22Rv1 (cell line): ENCODE measurements at regions not wholly inside any gene's neighbourhood (a gene's known extent, or its start where the extent isn't known, plus 50 kb on each side); places are given as distances from the start of the nearest gene placed in this dataset.

ENCODE experiments used
- H3K27ac ChIP-seq: fragments of 450-650 bp; 2 replicates; pipeline ENCODE4 v1.5.1; 2017
- ZFX ChIP-seq: fragments of 450-650 bp; IDR thresholded peaks from 2 replicates; pipeline ENCODE4 v1.6.1; 2017; ENCODE audit warnings: antibody characterized with exemption, borderline replicate concordance
- TF ChIP-seq, protein P1 (sequence below): fragments of 450-650 bp; IDR thresholded peaks from 2 replicates; pipeline ENCODE4 v1.5.1; 2017; ENCODE audit warnings: mild to moderate bottlenecking

DNA sequence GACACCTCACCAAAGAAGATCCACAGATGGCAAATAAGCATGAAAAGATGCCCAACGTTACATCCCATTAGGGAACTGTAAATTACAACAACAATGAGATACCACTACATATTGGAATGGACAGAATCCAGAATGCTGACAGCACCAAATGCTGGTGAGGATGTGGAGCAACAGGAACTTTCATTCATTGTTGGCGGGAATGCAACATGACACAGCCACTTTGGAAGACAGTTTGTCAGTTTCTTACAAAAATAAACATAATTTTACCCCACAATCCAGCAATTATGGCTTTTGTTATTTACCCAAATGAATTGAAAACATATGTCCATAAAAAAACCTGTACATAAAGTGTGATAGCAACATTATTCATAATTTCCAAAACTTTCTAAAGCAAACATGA is 176.8 kb downstream of the C7orf25 start:
- no peak overlapping the region for H3K27ac ChIP-seq
- no peak for TF ChIP-seq ZFX
- TF ChIP-seq, protein P1, sequence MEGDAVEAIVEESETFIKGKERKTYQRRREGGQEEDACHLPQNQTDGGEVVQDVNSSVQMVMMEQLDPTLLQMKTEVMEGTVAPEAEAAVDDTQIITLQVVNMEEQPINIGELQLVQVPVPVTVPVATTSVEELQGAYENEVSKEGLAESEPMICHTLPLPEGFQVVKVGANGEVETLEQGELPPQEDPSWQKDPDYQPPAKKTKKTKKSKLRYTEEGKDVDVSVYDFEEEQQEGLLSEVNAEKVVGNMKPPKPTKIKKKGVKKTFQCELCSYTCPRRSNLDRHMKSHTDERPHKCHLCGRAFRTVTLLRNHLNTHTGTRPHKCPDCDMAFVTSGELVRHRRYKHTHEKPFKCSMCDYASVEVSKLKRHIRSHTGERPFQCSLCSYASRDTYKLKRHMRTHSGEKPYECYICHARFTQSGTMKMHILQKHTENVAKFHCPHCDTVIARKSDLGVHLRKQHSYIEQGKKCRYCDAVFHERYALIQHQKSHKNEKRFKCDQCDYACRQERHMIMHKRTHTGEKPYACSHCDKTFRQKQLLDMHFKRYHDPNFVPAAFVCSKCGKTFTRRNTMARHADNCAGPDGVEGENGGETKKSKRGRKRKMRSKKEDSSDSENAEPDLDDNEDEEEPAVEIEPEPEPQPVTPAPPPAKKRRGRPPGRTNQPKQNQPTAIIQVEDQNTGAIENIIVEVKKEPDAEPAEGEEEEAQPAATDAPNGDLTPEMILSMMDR: no peak

DNA sequence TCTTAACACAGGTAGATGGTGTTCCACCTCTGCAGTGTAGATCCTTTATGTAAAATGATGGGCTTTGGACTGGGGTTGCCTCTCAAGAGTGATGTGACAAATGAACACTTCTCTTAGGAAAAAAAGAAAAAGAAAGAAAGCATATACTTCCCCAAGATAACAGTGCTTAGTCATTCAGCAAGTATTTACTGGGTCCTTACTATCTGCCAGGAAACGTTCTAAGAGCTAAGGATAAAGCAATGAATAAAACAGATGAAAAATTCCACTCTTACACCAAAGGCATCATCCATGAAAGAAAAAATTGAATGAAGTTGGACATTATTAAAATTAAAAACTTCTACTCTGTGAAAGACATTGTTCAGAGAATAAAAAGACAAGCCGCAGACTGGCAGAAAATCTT is 177.3 kb downstream of the C7orf25 start:
- TF ChIP-seq ZFX: no peak
- TF ChIP-seq, protein P1: no peak
- H3K27ac ChIP-seq: no peak overlapping the region

DNA sequence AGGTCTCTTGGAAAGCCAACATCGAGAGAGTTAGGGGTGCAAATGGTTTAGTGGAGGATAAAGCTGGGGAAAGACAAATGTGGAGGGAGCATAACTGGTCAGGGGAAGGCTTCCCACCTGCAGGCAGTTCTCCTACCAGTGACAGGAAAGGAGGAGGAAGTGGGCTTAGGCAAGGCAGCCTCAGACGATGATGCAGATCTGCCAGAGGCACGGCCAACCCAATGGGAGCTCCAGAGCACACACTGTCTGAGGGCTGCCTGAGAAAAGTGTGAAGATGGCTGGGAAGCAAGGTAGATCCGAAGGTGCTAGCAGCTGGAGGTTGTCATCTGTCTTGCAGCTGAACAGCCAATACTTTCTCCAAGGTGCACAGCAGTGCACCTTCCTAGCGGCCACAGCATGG is 178.8 kb downstream of the C7orf25 start:
- no peak overlapping the region for H3K27ac ChIP-seq
- TF ChIP-seq ZFX: no peak
- TF ChIP-seq, protein P1: no peak

DNA sequence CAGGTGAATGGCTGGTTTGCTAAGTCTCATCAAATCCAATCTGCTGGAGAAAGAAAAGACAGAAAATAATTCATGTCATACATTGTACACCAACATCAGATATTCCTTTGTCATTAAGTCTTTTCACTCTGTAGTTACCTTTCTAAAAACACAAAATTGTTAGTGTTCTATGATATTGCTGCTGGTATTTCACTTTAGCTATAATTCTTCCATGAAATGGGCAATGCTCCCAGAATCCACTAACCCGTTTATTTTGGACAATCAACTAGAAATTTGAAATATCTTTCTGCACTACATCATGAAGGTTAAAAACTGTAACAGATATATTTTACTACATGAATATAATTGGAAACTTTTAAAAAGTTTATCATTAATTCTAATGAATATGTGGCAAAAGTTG is 181.3 kb downstream of the C7orf25 start:
- H3K27ac ChIP-seq: no peak overlapping the region
- no peak for TF ChIP-seq ZFX
- TF ChIP-seq, protein P1: no peak

DNA sequence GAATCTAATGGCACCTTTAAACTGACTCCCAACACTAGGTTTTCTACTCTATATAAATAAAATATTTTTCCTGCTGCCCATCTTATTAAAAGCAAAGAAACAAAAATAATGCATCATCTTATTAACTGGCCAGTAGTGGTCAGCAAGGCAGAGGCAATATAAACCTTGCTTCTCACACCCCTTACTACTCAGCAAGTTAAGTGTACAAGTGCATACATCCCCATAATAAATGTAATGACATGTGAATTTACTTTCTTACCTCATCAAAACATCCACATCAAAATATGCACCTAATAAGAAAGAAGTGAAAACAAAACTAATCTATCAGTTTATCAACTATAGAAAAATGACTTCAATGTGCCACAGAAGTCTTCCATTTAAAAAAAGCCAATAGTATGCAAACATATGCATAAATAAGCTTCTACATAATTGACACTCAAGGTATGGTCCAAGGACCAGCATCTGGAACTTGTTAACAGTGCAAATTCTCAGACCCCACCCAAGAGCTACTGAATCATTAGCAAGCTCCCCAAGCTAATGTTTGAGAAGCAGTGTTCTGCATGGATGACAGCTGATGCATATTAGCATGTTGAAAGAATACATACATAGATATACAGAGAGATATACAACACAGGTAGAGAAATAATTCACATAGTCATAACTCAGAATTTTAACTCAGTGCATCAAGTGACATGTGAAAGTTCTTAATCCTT is 182.7 kb downstream of the C7orf25 start:
- no peak overlapping the region for H3K27ac ChIP-seq
- TF ChIP-seq, protein P1: no peak
- no peak for TF ChIP-seq ZFX

DNA sequence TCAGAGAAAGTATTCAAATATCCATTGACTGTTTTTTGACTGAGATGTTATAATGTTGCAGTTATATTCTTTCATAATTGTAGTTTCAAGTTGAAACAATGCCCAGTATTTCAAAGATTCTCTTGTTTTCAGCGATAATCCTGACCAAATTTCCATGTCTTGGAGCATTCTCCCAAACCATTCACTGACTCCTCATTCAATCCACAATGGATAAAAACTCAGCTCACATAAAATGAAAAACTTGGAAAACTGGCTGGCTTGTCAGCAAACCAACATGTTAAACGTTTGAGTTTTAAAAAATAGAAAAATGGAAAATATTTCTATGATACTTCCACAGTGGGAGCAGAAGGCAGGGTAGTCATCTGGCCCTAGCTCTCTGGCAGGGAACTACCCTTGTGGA is 184.4 kb downstream of the C7orf25 start:
- no peak overlapping the region for H3K27ac ChIP-seq
- TF ChIP-seq ZFX: no peak
- TF ChIP-seq, protein P1: no peak

DNA sequence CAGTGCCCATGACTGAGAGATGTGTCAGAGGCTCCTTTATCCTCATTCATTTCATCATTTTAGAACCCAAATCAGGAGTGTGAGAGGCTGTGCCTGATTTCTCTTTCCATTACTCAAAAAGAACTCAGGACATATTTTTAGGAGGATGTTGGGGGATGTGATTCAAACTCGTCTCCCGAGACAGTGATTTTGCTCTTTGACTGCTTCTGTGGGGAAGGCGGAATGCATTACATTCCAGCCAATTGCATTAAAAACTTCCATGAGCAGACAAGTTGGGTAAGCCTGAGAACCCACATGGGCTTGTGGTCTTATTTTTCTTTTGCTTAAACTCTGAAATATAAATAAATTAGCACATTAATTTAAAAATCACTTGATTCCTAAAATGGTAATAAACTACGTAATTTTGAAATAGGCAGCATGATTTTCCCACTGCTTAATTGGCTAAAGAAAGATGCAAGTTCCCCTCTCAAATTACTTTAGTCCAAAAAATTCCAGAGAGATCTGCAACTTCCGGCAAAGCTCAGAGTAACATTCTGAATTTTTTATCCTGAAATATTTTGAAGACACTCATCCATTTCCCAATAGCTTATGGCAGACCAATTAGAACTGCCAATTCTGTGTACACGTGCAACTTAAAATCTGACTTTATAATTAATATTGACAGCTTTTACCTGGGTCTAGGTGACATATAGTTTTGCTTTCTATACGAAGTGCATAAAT is 185.6 kb downstream of the C7orf25 start:
- no peak overlapping the region for H3K27ac ChIP-seq
- no peak for TF ChIP-seq ZFX
- TF ChIP-seq, protein P1: no peak
